ENCODE measurements at regions not wholly inside any gene's neighbourhood (a gene's known extent, or its start where the extent isn't known, plus 50 kb on each side); places are given as distances from the start of the nearest gene placed in this dataset.

- no peak overlapping the region for H3K4me3 ChIP-seq
- no peak overlapping the region for H3K27ac ChIP-seq
These were observed 404.4 kb upstream of the ANO3 start for GRCh38 chr11:25927411-25927953.

DNA sequence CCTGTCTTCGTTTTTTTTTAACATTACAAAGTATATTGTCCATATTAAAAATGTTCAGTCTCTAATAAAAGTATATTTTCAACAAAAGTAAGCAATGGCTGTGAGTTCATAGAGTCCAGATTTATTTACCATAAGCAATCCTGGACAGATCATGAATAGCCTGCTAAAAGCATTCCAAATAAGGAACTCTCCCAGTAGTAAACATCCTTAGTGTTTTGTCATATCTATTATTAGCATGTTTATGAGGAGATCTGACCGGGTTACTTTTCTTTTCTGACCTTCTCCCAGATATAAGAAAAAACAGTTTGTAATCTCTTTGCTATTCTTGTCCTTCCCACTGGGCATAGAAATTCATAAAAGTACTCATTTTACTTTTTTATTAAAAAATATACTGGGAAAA is 403.9 kb upstream of the ANO3 start:
- no peak overlapping the region for H3K27ac ChIP-seq
- H3K4me3 ChIP-seq, result no peak overlapping the region

GRCh38 chr11:25938952-25939351 is 393.0 kb upstream of the ANO3 start:
- Histone ChIP-seq H3K4me3 (no peak overlapping the region), H3K27ac (no peak overlapping the region)

DNA sequence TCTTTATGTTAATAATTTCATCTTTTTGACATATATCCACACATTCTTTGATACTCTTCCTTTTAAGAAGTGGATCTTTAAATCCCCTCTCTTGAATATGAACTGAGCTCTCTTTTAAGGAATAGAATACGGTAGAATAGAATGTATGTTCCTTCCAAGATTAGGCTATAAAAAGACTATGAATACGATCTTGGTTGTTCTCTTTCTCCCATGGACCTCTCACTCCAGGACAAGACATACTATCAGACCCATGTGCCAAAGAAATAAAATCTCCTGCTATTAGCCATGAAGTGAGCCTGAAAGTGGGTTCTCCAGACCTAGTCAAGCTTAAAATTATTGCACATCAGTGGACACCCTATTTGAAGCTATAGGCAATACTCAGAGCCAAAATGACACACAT is 392.2 kb upstream of the ANO3 start:
- H3K4me3 ChIP-seq, result no peak overlapping the region
- H3K27ac ChIP-seq, result no peak overlapping the region

DNA sequence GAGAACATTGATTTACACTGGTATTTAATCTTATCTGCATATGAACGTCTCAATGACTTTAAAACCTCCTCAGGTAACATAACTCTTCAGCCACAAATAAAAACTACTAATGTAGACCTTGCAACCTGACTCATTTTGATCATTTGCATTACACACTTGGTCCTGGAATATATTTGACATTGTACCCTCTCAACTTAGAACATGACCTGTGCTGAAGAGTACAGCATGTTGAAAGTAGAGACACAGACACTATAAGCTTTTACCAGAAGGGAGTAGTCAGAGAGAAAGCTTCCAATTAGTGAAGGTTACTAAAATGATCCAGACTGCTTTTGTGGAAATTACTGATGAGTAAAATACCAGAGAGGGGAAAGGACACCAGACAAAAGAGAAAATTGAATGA is 390.6 kb upstream of the ANO3 start:
- Histone ChIP-seq H3K4me3 (no peak overlapping the region), H3K27ac (no peak overlapping the region)

- H3K4me3 ChIP-seq, result no peak overlapping the region
- no peak overlapping the region for H3K27ac ChIP-seq
These were observed 388.9 kb upstream of the ANO3 start for GRCh38 chr11:25943031-25943430.

DNA sequence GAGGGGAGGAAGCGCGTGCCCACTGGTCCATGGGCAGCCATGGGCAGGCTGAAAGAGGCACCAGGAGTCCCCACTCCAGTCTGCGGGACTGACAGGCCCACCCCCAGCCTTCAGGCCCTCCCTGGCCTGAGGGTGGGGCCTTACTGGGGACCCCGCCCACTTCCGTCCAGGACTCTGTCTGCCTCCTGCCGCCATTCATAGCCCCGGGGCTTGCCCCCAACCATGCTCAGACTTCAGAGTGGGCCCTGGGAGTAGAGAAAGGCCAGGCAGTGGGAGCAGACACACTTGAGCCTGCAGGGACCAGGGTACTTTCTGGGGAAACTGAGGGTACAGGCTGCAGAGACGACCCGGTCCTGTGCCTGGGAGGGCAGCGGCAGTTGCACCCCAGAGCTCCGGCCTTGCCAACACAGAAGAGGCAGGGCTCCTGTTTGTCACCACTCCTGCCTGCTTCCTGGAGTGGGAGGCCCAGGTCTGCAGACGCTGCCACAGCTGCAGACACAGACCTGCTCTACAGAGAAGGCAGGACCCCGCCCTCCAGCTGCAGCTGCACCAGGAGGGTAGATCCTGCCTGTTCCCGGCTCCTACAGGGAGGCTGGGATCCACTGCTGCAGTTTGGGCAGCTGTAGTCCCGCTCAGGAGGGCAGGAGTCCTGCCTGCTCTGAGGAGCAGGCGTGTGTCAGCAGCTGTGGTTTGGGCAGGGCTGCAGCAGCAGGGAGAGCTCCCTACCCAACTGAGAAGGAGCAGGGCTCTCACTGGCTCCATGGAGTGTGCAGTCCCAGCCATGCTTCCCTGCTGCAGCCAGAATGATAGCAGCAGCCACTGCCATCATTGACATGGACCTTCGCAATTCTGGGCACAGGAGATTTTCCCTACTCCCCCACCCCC is 387.9 kb upstream of the ANO3 start:
- Histone ChIP-seq H3K27ac (no peak overlapping the region), H3K4me3 (no peak overlapping the region)

DNA sequence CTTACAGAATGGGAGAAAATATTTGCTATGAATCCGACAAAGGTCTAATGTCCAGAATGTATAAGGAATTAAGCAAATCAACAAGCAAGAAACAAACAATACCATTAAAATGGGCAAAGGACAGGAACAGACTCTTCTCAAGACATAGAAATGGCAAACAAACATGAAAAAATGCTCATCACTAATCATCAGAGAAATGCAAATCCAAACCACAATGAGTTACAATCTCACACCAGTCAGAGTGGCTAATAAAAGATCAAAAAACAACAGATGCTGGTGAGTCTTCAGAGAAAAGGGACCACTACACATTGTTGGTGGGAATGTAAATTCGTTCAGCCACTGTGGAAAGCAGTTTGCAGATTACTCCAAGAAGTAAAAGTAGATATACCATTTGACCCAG is 382.0 kb upstream of the ANO3 start:
- H3K27ac ChIP-seq, result no peak overlapping the region
- H3K4me3 ChIP-seq, result no peak overlapping the region

GRCh38 chr11:25953006-25953405 is 378.9 kb upstream of the ANO3 start:
- Histone ChIP-seq H3K27ac (no peak overlapping the region), H3K4me3 (no peak overlapping the region)

GRCh38 chr11:25958045-25958444 is 373.9 kb upstream of the ANO3 start:
- H3K27ac ChIP-seq, result no peak overlapping the region
- H3K4me3 ChIP-seq, result no peak overlapping the region

DNA sequence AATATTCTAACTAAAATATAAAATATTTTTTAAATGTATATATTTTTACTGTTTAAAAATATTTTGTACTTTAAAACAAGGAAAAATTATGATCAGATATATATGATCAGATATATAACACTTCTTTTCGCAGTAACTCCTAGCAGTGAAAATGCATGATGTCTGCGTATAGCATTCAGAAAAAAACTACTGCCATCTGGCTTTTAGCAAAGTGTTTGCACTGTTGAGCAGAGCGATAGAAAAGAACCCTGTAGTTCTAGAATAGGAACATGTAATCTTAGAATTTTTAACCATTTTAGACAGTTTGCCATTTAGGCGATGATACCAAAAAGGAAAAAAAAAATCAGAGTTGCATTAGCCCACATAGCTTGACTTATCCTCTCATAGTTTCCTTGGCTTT is 370.4 kb upstream of the ANO3 start:
- Histone ChIP-seq H3K4me3 (no peak overlapping the region), H3K27ac (no peak overlapping the region)

DNA sequence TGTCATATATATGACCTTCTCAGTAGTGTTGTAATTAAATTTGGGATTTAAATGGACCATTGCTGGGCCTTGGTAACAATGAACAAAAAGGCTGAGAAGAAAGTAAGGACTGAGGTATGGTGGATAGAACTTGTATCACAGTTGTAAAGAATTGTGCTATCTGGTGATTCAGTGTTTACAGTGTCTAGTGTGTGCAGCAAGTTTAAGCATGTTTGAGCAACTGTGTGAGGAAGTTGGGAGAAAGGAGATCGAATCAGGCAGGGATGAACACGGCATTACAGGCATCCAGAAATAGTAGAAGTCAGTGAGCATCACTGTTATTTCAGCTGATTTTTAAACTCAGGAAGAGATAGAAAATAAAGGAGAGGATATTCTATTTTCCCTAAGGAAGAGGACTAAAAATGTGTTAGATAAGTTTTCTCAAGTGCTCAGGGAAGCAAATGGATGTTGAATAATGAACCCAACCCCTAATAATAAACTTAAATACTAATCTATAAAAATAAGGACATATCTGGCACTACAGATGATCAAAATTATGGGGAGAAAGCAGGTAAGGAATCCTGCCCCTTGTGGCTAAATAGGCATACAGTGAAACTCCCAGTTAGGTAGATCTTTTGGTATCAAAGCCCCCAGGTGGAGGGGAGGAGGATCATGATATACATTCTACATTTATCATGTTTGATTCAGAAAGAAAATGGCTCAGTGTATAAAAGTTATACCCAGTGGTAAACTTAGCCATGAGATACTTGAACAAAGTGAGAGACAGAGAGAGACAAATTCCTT is 361.0 kb upstream of the ANO3 start:
- H3K27ac ChIP-seq, result no peak overlapping the region
- H3K4me3 ChIP-seq, result no peak overlapping the region

DNA sequence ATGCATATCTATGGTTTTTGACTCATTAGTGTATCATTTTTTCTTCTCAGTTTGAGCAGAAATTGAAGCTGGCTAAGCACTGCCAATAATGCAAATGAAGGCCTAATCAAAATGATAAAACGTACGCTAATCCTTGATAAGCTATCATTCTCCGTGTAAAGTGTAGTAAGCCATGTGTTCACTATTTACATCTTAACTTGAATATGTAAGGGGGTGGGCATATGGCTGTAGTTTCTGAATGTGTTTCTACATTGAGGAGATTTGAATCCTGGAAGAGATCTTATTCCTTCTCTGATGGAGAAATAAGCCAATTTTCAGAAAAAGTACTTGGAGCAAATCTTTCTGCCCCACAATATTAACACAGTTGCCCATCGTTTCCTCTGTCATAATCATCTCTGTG is 351.8 kb upstream of the ANO3 start:
- no peak overlapping the region for H3K27ac ChIP-seq
- no peak overlapping the region for H3K4me3 ChIP-seq

DNA sequence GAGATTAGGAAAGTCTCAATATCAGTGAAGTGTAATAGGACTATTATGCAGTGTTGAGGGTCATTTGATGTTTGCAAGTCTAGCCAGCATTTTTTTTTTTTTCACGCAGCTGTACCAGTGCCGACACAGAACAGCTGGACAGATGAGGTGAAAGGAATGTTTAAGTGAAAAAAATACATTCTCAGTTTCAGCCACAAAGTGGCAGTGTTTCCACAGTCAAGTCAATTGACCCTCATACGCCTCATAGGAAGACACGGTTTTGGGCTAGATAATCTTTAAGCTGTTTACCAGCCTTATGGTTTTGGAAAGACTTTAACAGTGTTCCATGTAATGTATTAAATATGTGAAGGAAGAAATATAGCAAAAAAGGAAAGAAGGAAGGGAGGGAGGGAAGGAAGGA is 349.9 kb upstream of the ANO3 start:
- H3K4me3 ChIP-seq, result no peak overlapping the region
- H3K27ac ChIP-seq, result no peak overlapping the region

DNA sequence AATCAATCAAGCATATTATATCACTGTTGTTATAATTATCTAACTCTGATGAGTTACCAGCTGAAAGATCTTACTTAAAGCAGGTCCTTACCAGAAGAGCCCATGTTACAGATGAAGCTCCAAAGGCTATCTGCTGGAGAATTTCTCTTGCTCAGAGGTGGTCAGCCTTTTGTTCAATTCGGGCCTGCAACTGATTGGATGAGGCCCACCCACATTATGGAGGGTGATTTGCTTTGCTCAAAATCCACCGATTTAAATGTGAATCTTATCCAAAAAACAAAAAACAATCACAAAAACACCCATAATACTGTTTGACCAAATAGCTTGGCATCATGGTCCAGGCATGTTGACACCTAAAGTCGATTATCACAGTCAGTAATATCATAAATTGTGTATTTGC is 348.6 kb upstream of the ANO3 start:
- Histone ChIP-seq H3K4me3 (no peak overlapping the region), H3K27ac (no peak overlapping the region)

DNA sequence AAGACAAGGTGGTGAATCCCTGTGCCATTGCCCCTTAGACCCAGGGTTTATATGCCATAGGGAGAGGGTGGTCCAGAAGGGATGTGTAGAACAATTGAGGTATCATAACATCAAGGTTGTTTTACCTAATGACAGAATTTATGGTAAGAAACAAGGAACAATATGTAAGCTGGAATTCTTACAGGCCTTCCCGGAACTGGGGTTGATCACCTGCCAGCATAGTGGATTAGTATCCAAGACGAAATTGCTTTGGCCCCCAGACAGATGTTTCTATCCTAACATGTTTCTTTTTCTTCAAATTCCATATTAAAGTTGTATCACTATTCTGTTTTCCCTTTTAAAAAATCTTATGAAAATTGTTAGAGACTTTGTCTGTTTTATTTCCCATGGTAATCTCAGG is 343.8 kb upstream of the ANO3 start:
- Histone ChIP-seq H3K4me3 (no peak overlapping the region), H3K27ac (no peak overlapping the region)

- Histone ChIP-seq H3K27ac (no peak overlapping the region), H3K4me3 (no peak overlapping the region)
These were observed 341.5 kb upstream of the ANO3 start for GRCh38 chr11:25990406-25990805.

- Histone ChIP-seq H3K27ac (no peak overlapping the region), H3K4me3 (no peak overlapping the region)
These were observed 340.5 kb upstream of the ANO3 start for GRCh38 chr11:25991476-25991875.

GRCh38 chr11:25992294-25992693 is 339.6 kb upstream of the ANO3 start:
- Histone ChIP-seq H3K4me3 (no peak overlapping the region), H3K27ac (no peak overlapping the region)

GRCh38 chr11:25993016-25993415 is 338.9 kb upstream of the ANO3 start:
- Histone ChIP-seq H3K27ac (no peak overlapping the region), H3K4me3 (no peak overlapping the region)

DNA sequence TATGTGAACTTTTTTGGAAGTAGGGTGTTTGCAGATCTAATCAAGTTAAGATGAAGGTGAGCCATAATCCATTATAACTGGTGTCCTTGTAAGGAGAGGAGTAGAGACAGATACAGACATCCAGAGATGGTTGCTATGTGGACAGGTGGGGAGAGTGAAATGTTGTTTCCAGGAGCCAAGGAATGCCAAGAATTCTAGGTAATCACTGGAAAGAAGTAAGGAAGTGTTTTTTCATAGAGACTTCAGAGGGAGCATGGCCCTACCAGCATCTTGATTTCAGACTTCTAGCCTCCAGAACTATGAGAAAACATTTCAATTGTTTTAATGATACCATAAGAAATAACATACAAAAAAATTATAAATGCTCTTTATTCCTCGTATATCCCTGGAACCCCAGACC is 320.5 kb upstream of the ANO3 start:
- Histone ChIP-seq H3K27ac (no peak overlapping the region), H3K4me3 (no peak overlapping the region)
